GM12891 (cell line): ENCODE measurements at regions not wholly inside any gene's neighbourhood (a gene's known extent, or its start where the extent isn't known, plus 50 kb on each side); places are given as distances from the start of the nearest gene placed in this dataset.

ENCODE experiments used
- POLR2A ChIP-seq: IDR thresholded peaks from 2 replicates; pipeline ENCODE4 v1.6.1; 2011; ENCODE audit warnings: low read depth, low read length, control low read depth
- SPI1 ChIP-seq: IDR thresholded peaks from 2 replicates; pipeline ENCODE4 v1.6.1; 2011; ENCODE audit warnings: low read depth, low read length, control low read depth

- TF ChIP-seq POLR2A (no peak), SPI1 (no peak)
Observed at GRCh38 chr6:104218116-104218515, 641.6 kb downstream of the HACE1 start.
